ENCODE measurements at regions not wholly inside any gene's neighbourhood (a gene's known extent, or its start where the extent isn't known, plus 50 kb on each side); places are given as distances from the start of the nearest gene placed in this dataset.

- no peak overlapping the region for H3K4me3 ChIP-seq (replicated peaks in 1 of 2; ENCODE audit: low read depth in 2 of 2, low read length in 2 of 2)
- TF ChIP-seq CTCF (IDR thresholded peaks at IDR 0.05; ENCODE audit: low read depth, low read length), result no peak
- no peak for DNase-seq (ENCODE audit: low read depth in 2 of 2)
These were observed 53.2 kb upstream of the UBE2E3 start for GRCh38 chr2:180927030-180927686.

GRCh38 chr2:180925700-180926099 is 54.7 kb upstream of the UBE2E3 start:
- no peak for TF ChIP-seq CTCF (IDR thresholded peaks at IDR 0.05; ENCODE audit: low read depth, low read length)
- no peak for DNase-seq (ENCODE audit: low read depth in 2 of 2)
- no peak overlapping the region for H3K4me3 ChIP-seq (replicated peaks in 1 of 2; ENCODE audit: low read depth in 2 of 2, low read length in 2 of 2)

GRCh38 chr2:180924063-180924462 is 56.3 kb upstream of the UBE2E3 start:
- no peak for TF ChIP-seq CTCF (IDR thresholded peaks at IDR 0.05; ENCODE audit: low read depth, low read length)
- no peak overlapping the region for H3K4me3 ChIP-seq (replicated peaks in 1 of 2; ENCODE audit: low read depth in 2 of 2, low read length in 2 of 2)
- DNase-seq (ENCODE audit: low read depth in 2 of 2), result no peak

- DNase-seq (ENCODE audit: low read depth in 2 of 2), result peak in 1 of 2 donors; percentile 13
- no peak overlapping the region for H3K4me3 ChIP-seq (replicated peaks in 1 of 2; ENCODE audit: low read depth in 2 of 2, low read length in 2 of 2)
- TF ChIP-seq CTCF (IDR thresholded peaks at IDR 0.05; ENCODE audit: low read depth, low read length), result peak; percentile 6
These were observed 69.4 kb upstream of the UBE2E3 start for GRCh38 chr2:180910831-180911665.

- peak; percentile 11 to 77 for DNase-seq (ENCODE audit: low read depth in 2 of 2)
- no peak for TF ChIP-seq CTCF (IDR thresholded peaks at IDR 0.05; ENCODE audit: low read depth, low read length)
- H3K4me3 ChIP-seq (replicated peaks in 1 of 2; ENCODE audit: low read depth in 2 of 2, low read length in 2 of 2), result no peak overlapping the region
These were observed 72.7 kb upstream of the UBE2E3 start for GRCh38 chr2:180907731-180908130.

- TF ChIP-seq CTCF (IDR thresholded peaks at IDR 0.05; ENCODE audit: low read depth, low read length), result no peak
- H3K4me3 ChIP-seq (replicated peaks in 1 of 2; ENCODE audit: low read depth in 2 of 2, low read length in 2 of 2), result no peak overlapping the region
- DNase-seq (ENCODE audit: low read depth in 2 of 2), result no peak
These were observed 74.9 kb upstream of the UBE2E3 start for GRCh38 chr2:180905461-180905860.

Data from cardiac fibroblast (primary cell).